ENCODE measurements at regions not wholly inside any gene's neighbourhood (a gene's known extent, or its start where the extent isn't known, plus 50 kb on each side); places are given as distances from the start of the nearest gene placed in this dataset.

DNA sequence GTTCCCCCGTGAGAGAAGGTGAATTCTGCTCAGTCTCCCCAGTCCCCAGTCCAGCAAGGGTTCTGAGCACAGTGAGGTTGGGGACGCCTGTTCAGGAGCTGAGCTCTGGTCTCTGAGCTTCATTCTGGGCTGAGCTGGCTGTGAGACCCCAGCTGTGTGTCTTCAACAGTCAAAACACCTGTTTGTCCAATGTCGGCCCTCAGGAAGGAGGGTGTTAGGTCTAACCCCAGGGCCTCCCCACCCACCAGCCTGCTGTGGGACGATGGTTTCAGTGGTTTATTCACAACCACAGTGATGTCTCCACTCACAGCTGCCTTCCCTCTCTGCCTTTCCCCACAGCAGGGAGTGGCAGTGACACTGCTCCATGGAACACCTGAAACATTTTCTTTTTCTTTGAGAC is 1282.9 kb downstream of the TBC1D22A start:
- no peak for DNase-seq

DNA sequence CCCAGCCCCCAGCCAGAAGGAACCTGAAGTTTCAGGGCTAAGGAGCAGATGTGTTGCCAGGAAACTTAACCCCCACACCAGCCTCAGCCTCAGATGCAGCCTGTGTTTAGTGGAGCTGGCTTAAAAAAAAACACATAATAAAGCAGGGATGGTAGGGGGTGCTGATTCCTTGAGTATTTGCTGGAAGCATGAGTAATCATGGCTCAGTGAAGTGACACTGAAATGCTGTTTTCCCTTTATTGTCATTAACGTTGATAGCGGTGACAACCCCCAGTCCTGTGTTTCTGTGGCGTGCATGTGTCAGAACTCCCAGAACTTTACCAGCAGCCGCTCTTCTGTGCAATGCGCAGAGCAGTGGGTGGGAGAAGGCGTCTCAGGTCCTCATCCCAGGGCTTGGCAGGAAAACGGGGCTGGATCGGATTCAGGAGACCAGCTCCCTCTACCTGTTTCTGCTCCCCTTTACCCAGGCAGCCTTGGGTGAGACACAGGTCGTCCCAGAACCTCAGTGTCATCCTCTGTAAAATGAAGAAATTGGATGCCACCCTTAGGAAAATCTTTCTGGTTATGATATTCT is 1282.1 kb downstream of the TBC1D22A start:
- DNase-seq, result no peak

DNA sequence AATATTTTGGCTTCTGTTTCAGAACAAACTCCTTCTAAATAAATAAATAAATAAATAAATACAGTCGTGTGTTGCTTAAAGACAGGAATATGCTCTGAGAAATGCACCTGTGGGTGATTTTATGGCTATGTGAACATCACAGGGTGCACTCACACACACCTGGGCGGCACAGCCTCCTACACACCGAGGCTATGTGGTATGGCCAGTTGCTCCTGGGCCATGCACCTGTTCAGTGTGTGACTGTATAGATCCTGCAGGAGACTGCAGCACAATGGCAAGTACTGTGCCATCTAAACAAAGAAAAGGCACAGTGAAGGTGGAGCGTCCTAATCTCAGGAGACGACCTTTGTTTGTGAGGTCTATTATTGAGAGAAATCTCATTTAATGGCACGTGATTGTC is 1281.1 kb downstream of the TBC1D22A start:
- no peak for DNase-seq

DNA sequence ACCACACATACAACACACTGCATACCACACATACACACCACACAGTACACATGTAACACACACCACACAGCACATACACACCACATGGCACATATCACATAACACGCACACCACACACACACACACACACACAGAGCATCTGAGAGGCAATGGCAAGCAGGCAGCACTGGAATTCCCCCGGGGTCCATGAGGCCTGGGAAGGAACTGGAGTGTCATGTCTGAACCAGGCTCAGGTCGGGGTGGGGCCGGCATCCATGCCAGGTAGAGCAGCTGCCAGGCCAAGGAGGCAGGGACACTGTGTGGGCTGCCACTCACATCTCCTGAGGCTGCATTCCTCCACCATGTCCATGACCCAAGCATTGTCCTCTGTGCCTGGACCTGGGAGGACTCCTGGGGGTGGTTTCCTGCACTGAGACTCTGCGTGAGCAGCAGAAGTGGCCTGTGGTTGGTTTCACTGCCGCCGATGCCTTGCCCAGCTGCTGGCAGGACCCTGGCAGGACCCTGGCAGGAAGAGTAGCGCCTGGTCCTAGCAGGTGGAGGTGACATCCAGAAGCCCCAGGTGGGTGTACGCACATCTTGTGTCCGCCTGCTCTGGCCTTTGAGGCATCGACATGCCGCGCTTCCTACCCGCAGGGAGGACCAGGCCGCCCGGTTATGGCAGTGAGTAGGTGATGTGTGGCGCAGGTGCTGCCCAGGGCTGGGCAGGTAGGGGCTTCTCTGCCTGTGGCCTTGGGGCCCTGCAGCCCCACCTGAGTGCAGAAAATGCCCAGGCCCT is 1280.4 kb downstream of the TBC1D22A start:
- no peak for DNase-seq

DNA sequence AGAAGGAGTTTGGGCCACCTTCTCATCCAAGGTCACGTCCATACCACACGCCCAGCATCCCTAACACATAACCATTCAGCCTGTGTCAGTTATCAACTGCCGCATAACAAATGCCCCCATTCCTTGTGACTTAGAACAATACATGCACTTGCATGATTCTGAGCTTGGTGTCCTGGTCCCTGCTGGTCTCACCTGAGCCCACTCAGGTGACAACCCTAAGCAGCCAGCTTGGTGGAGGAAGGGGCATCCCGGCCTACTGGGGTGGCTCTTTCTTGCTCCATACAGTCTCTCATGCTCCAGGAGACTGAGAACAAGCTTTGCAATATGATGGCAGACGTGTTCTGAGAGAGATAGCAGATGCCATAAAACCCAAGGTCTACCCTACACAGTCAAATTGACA is 1276.9 kb downstream of the TBC1D22A start:
- DNase-seq, result no peak

DNA sequence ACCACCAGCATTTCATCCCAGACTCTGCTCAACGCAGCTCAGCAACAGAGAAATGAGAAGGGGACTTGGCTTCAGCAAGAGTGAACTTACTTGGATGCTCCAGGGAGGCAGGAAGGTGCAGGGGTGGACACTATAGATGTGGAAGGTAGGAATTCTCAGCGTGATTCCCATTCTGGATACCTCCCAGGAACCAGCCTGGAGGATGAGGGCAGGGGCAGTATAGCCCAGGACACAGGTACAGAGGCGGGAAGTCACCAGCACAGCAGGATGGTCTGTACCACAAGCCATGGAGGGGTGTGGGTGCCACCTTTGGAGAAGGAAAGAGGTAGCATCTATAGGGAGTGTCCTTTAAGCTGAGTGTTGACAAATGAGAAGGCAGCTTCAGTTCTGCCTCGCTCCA is 1275.2 kb downstream of the TBC1D22A start:
- no peak for DNase-seq

DNA sequence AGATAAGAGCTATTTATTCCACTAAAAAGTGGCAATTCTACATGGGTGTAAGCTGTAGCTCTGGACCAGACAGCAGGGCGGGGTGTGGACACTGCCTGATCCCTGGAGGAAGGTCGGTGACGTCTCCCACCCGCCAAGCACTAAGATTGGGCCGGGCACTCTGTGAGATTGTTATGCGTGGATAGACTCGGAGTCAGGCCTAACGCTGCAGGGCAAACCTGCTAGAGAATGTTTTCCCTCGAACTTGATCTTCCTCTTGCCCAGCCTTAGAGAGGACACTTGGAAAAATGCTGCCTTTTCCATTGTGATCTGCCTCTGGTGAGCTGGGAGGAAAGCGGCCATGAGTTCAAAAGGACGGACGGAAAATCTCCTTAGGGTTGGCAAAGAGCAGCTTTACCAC is 1273.4 kb downstream of the TBC1D22A start:
- no peak for DNase-seq

DNA sequence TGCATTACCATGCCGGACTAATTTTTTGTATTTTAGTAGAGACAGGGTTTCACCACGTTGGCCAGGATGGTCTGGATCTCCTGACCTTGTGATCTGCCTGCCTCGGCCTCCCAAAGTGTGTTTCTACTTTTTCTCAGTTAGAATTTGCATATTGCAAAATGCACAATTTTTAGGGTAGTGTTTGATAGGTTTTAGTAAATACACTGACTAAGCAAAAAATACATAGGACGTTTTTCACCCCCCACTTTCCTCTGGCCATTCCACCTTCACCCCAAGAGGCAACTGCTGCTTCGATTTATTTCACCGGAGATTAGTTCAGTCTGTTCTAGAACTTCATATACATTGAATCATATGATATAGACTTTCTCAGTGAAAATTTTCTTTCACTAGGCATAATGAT is 1269.1 kb downstream of the TBC1D22A start:
- DNase-seq, result no peak

DNA sequence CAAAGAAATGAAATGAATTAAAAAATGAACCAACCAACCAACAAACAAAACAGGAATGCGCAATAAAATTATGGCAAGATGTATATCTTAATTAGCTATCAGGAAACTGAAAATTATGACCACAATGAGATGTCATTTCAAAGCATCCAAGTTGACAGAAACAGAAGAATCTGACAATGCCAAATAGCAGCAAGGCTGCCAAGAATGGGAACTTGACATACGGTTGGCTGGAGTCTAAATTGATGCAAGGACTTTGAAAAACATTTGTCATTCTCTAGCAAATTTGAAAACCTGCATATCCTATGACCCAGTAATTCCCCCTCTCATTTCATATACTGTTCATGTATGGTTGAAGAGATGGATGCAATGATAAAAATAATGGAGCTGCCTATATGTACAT is 1262.6 kb downstream of the TBC1D22A start:
- DNase-seq, result no peak

DNA sequence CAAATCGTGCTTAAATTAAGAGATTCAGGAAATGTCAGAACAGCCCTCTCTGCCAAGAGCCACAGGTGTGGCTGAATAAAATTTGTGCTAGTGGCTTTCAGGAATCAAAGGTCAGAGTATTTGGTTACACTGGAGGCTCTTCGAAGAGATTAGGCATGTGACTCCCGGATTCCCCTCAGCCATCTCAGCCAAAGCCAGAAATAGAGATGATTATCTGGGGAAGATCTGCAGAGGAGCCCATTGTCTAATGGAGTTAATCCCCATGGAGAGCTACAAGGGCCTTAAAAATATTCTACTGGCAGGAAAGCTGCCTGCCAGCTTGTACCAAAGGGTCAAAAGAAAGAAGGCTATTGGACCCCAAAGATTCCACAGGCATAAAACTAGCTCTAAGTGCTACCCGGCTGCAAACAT is 1259.5 kb downstream of the TBC1D22A start:
- no peak for DNase-seq

DNA sequence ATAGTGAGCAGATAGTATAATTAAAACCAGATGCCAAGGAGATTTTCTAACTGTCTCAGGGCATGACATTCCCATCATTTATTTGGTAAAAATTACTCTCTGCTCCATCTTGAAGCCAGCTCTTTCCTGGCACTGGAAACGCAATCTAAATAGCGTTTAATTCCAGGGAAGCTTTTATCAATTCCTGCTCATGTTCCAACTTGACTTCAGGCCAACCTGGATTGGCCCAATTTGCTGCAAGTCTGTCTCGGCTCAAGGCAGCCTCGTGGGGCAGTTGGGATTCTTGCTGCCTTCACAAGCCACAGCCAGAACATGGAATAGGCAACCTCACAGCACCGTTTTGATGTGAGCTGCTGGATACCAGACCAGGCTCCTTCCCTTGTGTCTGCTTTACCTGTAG is 1255.9 kb downstream of the TBC1D22A start:
- no peak for DNase-seq

DNA sequence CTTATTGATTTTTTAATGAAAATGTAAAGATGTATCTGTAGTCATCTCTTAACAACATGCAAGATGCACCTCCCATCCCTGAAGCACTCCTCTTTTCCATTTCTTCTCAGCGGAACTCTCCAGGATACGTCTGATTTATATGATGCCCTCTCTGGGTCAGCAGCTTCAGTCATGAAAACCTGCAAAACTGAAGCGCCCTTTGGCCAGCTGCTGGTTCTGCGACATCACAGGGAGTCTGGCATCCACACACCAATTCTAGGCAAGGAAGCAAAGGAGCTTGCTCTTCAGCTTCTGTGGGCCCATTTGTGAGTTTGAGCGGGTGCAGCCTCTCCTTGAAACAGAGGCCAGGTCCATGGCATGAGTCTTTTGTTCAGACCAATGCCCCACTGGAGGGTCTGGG is 1253.3 kb downstream of the TBC1D22A start:
- no peak for DNase-seq

DNA sequence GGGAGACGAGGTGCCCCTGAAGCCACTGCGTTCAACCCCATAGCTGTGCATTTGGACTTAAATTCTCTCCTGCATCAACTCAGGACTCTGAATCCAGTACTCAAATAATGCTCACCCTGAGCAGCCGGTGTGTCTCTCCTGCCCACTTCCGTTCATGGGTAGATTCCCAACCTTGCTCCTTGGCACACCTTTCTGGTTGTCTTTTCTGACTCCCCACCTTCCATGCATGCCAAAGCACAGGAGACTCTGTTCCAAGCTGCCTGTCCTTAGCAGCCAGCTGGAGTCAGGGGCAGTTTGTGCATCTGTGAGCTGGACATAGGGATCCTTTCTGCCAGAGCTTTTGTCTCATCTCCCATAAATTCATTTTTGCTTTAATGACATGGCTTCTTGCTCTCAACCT is 1242.5 kb downstream of the TBC1D22A start:
- DNase-seq, result no peak

DNA sequence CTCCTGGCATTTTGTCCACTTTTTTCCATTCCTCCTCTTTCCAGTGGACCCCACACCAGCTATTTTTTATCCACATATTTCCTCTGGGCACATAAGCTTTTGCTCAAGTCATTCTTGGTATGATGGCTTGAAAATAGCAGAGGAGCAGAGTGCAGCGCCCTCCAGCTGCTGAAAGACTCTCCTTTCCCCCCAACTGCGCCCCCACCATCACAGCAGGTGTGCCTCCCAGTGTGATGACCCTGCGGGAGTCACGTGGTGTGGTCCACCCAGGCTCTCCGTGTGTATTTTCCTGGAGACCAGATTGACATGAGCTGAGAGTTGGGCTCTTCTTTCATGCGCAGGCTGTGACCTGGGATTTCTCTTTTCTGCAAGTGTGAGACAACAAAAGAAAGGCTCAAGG is 1241.6 kb downstream of the TBC1D22A start:
- no peak for DNase-seq

DNA sequence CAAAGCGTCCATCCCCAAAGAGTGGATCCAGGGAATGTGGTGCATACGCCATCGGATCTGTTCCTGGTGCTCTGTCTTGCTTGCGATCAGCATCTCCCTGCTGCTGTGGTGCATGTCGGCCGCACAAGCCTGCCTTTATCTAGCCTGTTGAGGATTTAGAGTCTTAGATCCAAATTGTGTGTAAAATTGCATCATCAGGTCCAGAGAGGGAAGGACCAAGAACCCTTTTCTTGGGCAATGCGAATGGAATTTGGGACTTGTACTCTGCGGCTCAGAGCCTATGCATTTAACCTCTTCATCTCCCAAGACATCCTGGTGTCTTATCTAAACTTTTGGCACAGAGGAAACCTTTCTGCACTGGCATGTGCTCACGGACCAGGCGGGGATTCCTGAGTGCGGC is 1238.7 kb downstream of the TBC1D22A start:
- DNase-seq, result no peak

DNA sequence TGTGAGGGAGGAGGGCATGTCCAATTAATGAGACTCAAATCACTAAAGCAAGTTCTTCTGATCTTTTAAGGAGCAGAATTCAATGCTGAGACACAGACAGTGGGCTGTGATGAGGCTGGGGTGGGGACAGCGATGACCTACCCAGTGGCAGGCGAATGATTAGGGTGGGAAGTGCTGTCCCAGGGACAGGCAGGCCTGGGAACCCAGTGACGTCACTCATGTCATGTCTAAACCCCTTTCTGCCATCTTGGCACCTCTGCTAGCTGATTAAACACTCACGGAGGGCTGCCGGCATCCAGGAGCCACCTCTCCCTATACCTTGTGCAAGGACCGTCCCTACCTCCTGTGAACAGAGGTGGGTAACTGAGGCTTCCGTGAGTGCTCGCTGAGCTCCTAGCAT is 1235.2 kb downstream of the TBC1D22A start:
- DNase-seq, result no peak

DNA sequence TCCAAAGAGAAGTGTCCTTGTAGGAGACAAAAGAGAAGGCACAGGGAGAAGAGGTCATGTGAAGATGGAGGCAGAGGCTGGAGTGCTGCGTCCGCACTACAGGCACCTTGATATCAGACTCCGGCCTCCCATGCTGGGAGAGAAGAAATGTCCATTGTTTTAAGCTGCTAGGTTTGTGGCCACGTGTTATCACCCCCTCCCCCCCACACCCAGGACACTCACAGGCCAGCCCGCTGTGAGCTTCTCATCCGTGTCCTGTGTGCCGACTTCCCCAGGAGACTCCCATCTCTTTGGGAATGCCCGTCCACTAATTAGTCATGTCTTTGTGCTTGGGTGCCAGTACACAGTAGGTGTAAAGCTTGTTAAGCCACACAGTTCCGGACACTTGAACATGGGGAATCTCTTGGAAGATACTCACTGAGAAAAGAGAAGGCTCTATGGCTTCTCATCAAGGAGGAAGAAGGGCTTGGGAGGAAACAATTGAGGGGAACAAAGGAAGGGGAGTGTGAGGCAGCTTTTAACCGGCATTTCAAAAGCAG is 1234.7 kb downstream of the TBC1D22A start:
- no peak for DNase-seq

DNA sequence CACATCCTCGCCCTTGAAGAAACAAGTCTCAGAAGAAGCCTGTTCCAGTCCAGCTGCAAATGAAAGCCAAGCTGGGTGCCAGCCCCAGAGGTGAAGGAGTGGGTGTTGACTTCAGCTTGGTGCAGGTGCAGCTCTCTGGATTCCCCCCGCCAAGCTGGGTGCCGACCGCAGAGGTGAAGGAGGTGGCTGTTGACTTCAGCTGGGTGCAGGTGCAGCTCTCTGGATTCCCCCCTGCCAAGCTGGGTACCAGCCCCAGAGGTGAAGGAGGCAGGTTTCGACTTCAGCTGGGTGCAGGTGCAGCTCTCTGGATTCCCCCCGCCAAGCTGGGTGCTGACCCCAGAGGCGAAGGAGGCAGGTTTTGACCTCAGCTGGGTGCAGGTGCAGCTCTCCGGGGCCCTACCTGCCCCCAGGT is 1234.0 kb downstream of the TBC1D22A start:
- DNase-seq, result no peak

DNA sequence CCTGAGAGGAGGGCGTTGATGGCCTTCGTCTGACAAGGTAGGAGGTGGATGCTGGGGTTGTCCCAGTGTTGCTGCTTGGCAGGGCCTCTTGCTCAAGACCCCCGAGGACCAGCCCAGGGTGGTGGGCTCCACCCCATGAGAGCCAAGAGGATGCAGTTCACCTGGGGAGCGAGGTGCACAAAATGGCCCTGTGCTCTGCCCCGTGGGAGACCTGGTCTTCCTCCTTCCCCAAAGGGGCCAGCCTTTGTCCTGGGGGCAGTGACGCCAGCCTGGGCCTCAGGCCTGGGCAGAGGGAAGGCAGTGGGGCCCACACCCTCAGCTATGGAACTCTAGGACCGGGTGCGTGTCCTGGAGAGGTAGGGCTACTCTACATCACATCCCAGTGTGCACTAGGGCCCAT is 1233.3 kb downstream of the TBC1D22A start:
- DNase-seq, result no peak

DNA sequence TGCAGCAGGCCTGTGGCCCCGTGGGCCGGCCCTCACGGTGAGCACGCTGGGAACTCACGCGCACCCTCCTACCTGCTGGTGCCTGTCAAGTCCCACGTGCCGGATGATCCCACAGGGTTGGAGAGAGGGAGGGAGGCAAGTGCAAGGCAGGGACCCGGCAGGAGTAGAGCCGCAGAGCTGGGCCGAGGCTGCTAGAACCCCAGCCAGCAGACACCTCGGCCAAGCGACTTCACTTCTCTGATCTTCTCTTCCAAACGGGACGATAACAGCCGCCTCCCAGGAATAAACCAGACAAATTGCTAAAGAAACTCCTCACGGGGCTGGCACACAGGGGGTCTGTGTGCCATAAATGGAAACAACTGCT is 1232.8 kb downstream of the TBC1D22A start:
- DNase-seq, result no peak

DNA sequence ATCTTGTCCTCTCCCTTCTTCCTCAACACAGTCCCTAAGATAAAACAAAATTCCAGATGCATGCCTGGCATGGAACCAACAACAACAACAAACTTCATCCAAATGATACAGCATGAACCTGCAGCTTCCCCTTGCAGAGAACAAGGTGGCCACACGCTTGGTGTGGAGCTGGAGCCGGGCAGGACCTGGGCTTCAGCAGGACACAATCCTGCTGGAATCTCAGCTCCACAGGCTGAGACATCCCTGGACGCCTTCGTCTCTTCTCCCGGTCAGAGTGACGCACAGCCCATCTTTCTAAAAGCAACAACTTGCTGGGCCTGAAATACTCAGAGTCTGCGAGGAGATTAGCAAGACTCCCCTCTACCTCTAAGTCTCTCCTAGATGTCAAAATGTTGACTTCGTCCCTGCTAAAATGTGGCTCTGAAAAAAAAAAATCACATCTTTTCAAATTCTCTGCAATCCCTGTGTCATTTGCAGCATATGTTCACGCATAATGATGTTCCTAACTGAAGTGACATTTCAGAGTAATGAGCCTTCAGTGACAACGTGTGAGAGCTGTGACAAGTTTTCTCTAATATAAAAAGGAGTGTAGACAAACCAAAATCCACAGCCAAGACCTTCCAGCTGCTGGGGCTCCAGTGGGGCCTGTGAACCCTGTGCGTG is 1232.3 kb downstream of the TBC1D22A start:
- DNase-seq, result no peak

DNA sequence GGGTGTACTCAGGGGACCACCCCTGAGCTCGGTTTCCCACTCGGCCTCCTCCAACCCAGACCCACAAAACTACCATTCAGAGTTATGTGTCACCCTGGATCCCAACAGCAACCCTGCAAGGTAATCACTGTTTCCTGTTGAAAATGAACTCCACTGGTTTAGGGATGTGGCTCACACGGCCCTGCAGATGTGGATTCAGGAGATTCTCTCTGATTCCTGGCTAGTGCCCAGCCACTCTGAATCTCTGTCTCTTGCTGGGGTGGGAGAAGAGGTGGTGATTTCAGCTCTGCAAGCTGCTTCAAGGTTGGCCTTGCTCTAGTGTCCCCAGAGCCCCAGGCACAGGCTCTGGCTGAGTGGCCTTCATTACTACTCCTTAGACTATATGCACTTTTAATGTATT is 1231.6 kb downstream of the TBC1D22A start:
- no peak for DNase-seq

DNA sequence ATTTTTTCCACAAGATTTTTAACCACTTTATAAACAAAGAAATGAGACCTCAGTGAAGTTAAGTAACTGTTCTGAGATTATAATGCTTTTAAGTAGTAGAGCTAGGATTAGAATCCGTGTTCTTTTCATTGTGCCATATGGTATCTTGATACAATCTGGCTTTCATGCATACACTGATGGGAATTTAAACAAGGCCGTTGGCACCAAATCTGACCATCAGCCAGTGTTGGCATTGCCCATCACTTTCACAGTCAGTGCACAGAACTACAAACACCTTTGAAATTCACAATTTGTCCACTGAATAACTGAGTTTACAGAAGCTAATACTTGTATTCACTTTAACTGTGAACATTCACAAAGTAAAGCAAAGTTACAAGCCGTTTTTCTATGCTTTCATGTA is 1228.0 kb downstream of the TBC1D22A start:
- DNase-seq, result no peak

DNA sequence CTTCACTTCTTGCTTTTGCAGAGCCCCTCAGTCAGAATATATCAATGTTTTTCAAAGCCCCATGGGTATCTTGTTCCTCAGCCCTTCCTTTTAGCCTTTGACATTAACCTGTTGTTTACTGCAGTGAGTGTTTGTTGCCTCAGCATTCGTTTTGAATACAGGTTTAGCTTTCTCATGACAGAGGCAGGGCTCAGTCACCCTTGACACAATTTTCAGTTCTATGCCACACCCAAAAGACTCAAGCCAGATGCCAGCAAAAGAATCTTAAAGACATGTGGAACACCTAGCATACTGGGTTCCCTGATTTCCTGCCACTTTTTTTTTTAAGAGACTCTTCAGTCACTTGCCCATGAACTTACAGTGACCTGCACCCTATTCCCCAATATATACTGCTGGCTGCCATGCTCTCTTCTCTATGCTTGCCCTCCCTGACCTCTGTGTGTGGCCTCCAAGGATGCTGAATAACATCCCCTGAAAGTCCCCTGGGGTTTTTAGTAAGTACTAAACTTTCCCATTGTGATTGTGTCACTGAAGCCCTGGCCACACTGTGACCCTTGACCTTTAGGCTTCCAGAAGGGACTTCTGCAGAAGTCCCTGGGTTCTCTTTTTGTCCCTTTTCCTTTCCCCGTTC is 1225.5 kb downstream of the TBC1D22A start:
- DNase-seq, result no peak
